ENCODE measurements at regions not wholly inside any gene's neighbourhood (a gene's known extent, or its start where the extent isn't known, plus 50 kb on each side); places are given as distances from the start of the nearest gene placed in this dataset.

- TF ChIP-seq, protein P1, sequence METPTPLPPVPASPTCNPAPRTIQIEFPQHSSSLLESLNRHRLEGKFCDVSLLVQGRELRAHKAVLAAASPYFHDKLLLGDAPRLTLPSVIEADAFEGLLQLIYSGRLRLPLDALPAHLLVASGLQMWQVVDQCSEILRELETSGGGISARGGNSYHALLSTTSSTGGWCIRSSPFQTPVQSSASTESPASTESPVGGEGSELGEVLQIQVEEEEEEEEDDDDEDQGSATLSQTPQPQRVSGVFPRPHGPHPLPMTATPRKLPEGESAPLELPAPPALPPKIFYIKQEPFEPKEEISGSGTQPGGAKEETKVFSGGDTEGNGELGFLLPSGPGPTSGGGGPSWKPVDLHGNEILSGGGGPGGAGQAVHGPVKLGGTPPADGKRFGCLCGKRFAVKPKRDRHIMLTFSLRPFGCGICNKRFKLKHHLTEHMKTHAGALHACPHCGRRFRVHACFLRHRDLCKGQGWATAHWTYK (CRISPR knock-in tag; IDR thresholded peaks at IDR 0.05) = no peak
These were observed 366.1 kb upstream of the TMPO start (continued) for GRCh38 chr12:98149270-98149669.

- BruUV-seq (replicated peaks) = no TSS peak
These were observed 365.6 kb upstream of the TMPO start for GRCh38 chr12:98149691-98150210.

More at GRCh38 chr12:98149691-98150210, 365.6 kb upstream of the TMPO start:
- CTCF ChIA-PET (ENCODE audit: low intra/inter-chr PET ratio) = no interaction called here
- TF ChIP-seq ZNF134 (CRISPR knock-in tag; conservative IDR thresholded peaks at IDR 0.05) (no peak), MECOM (CRISPR knock-in tag; IDR thresholded peaks at IDR 0.05) (no peak), SETDB1 (IDR thresholded peaks at IDR 0.05; ENCODE audit: low read length) (no peak), ZNF347 (CRISPR knock-in tag; IDR thresholded peaks at IDR 0.05; ENCODE audit: low read depth) (no peak), SNIP1 (IDR thresholded peaks at IDR 0.05; ENCODE audit: low read depth) (no peak), MTA3 (IDR thresholded peaks at IDR 0.05; ENCODE audit: borderline replicate concordance) (no peak), ZFP91 (CRISPR knock-in tag; IDR thresholded peaks at IDR 0.05) (no peak), MEF2A (IDR thresholded peaks at IDR 0.05; ENCODE audit: control insufficient read depth, low read depth, low read length) (no peak), JUND (IDR thresholded peaks at IDR 0.05; ENCODE audit: borderline replicate concordance, low read depth, low read length) (no peak), JUND (tag; IDR thresholded peaks at IDR 0.05; ENCODE audit: borderline replicate concordance, low read depth, low read length) (no peak), ZNF764 (CRISPR knock-in tag; IDR thresholded peaks at IDR 0.05; ENCODE audit: low read depth) (no peak), GATAD2A (IDR thresholded peaks at IDR 0.05) (no peak), SNRNP70 (optimal IDR thresholded peaks at IDR 0.05; ENCODE audit: low read depth, low read length) (no peak), TAF7 (tag; IDR thresholded peaks at IDR 0.05) (no peak), IFI16 (CRISPR knock-in tag; IDR thresholded peaks at IDR 0.05) (no peak)
- H3K36me3 ChIP-seq (ENCODE audit: control insufficient read depth, insufficient read depth, low read length) = no peaks in the 10 kb centered on the region
- in situ Hi-C loops (cut with MboI) (no loop called here), intact Hi-C loops (cut with micrococcal nuclease) (no loop called here)
- FAIRE-seq (no peak), DNase-seq (ENCODE audit: extremely low read depth in 1 of 4, low spot score in 3 of 4) (no peak), ATAC-seq (no peak)
- H3K4me3 ChIP-seq = no peak overlapping the region
- no peak overlapping the region for H3K27ac ChIP-seq (ENCODE audit: extremely low read depth, low read depth, low read length)
- no peak overlapping the region for H2AFZ ChIP-seq (ENCODE audit: low read depth, low read length)
- H3K4me1 ChIP-seq (replicated peaks in 1 of 2; ENCODE audit: control insufficient read depth in 2 of 2, insufficient read depth in 2 of 2, low read length in 2 of 2) = no peaks in the 10 kb centered on the region
- no peaks in the 10 kb centered on the region for H3K27me3 ChIP-seq (ENCODE audit: control insufficient read depth in 2 of 2, insufficient read depth in 2 of 2, low read length in 2 of 2)
- H4K20me1 ChIP-seq (replicated peaks; ENCODE audit: control insufficient read depth, insufficient read depth, low read length) = no peaks in the 10 kb centered on the region
- WGBS (ENCODE audit: insufficient coverage, low coverage, missing lambda C conversion rate) = 0% methylated on average over 4 of the region's 4 CpGs
- no peaks in the 10 kb centered on the region for H3K9me3 ChIP-seq (replicated peaks; ENCODE audit: control insufficient read depth, insufficient read depth, low read depth, low read length)
- H3K4me2 ChIP-seq (ENCODE audit: insufficient read depth, low read length) = no peak overlapping the region
- POLR2A ChIA-PET = no interaction called here
- H3K9ac ChIP-seq (ENCODE audit: insufficient read depth in 1 of 2, low read depth in 2 of 2, low read length in 2 of 2) = no peak overlapping the region
- no peaks in the 10 kb centered on the region for H3K9me1 ChIP-seq (ENCODE audit: control insufficient read depth, insufficient read depth, low read length)
- no peaks in the 10 kb centered on the region for H3K79me2 ChIP-seq (ENCODE audit: control insufficient read depth, insufficient read depth, low read length)

All from K562 (cell line).